Caco-2 (cell line): ENCODE measurements at regions not wholly inside any gene's neighbourhood (a gene's known extent, or its start where the extent isn't known, plus 50 kb on each side); places are given as distances from the start of the nearest gene placed in this dataset.

ENCODE experiments used
- BruUV-seq: library from RNA; stranded (reverse); fragments of 400-500 nt; replicated peaks from 2 replicates; lab custom pipeline; 2021; lab: Mats Ljungman, UMichigan
- CTCF ChIA-PET: fragments of 300-600 bp; sonication (Branson Sonifier 250); formaldehyde crosslinking; loops from one replicate; lab custom pipeline; 2022; ENCODE audit warnings: antibody characterized with exemption; lab: Charles Lee
- POLR2A ChIA-PET: fragments of 300-600 bp; sonication (Branson Sonifier 250); formaldehyde crosslinking; loops from one replicate; lab custom pipeline; 2022; ENCODE audit warnings: antibody characterized with exemption; lab: Charles Lee
- DNase-seq, 2 experiments: peaks; one replicate each; pipeline versions ENCODE4 v3.0.0 to v3.0.0-alpha.2; 2020 to 2022
- H3K27me3 ChIP-seq: replicated peaks from 2 replicates; pipeline ENCODE4 v1.6.0; 2011; ENCODE audit warnings: low read length; ENCODE audit not compliant: control insufficient read depth, insufficient read depth
- H3K36me3 ChIP-seq: 2 replicates; pipeline ENCODE4 v1.5.1; 2011; ENCODE audit warnings: low read length; ENCODE audit not compliant: control insufficient read depth, insufficient read depth
- H3K4me1 ChIP-seq: fragments of 250-450 bp; sonication (Bioruptor Pico); 2 replicates; pipeline ENCODE4 v1.5.1; 2020; ENCODE audit warnings: mild to moderate bottlenecking
- H3K4me3 ChIP-seq: 2 replicates; pipeline ENCODE4 v1.5.1; 2011; ENCODE audit warnings: low read depth, mild to moderate bottlenecking, control low read depth, low read length
- H3K9me3 ChIP-seq: fragments of 250-450 bp; sonication (Bioruptor Pico); 2 replicates; pipeline ENCODE4 v1.5.1; 2020; ENCODE audit warnings: mild to moderate bottlenecking, moderate library complexity
- H3K27ac Mint-ChIP-seq: one replicate; pipeline ENCODE4 v1.8.0; 2022; ENCODE audit warnings: mixed read lengths; ENCODE audit not compliant: unreplicated experiment
- H3K27me3 Mint-ChIP-seq: one replicate; pipeline ENCODE4 v1.8.0; 2022; ENCODE audit warnings: mixed read lengths; ENCODE audit not compliant: insufficient read depth, unreplicated experiment
- H3K36me3 Mint-ChIP-seq: one replicate; pipeline ENCODE4 v1.8.0; 2022; ENCODE audit warnings: mild to moderate bottlenecking, mixed read lengths; ENCODE audit not compliant: insufficient read depth, unreplicated experiment
- H3K4me1 Mint-ChIP-seq: one replicate; pipeline ENCODE4 v1.8.0; 2022; ENCODE audit warnings: low read depth, mixed read lengths; ENCODE audit not compliant: unreplicated experiment
- H3K4me3 Mint-ChIP-seq: one replicate; pipeline ENCODE4 v1.8.0; 2022; ENCODE audit warnings: mild to moderate bottlenecking, moderate library complexity, mixed read lengths; ENCODE audit not compliant: unreplicated experiment
- H3K9me3 Mint-ChIP-seq: one replicate; pipeline ENCODE4 v1.8.0; 2022; ENCODE audit warnings: mixed read lengths; ENCODE audit not compliant: unreplicated experiment
- CTCF ChIP-seq, 2 experiments: fragments of 200-600 bp in 1 of 2; IDR thresholded peaks; 1 replicate in 1 of 2; 2 replicates in 1 of 2; pipeline versions ENCODE4 v1.5.1 to v1.8.0; 2011 to 2022; ENCODE audit warnings: antibody characterized with exemption in 1 of 2, control low read depth in 1 of 2, inconsistent platforms in 1 of 2, low read depth in 1 of 2, low read length in 1 of 2, mild to moderate bottlenecking in 1 of 2, moderate library complexity in 1 of 2; ENCODE audit not compliant: insufficient read depth in 1 of 2, severe bottlenecking in 1 of 2, unreplicated experiment in 1 of 2
- intact Hi-C: fragments of 100-400 bp; cut with micrococcal nuclease; formaldehyde crosslinking; loops from one replicate; pipeline ENCODE4 v1.10.0; 2022; ENCODE audit not compliant: unreplicated experiment

GRCh38 chr12:115776399-115776798 is 501.1 kb downstream of the MED13L start:
- H3K4me3 Mint-ChIP-seq = no peak overlapping the region
- H3K4me1 Mint-ChIP-seq = peaks cover 4% of the 10 kb centered on the region
- no TSS peak for BruUV-seq
- no peak for DNase-seq
- intact Hi-C loops = no loop called here
- Histone ChIP-seq H3K4me3 (no peak overlapping the region), H3K9me3 (no peaks in the 10 kb centered on the region), H3K27me3 (no peaks in the 10 kb centered on the region), H3K36me3 (no peaks in the 10 kb centered on the region), H3K4me1 (peaks cover 10% of the 10 kb centered on the region; the same call in 1 of the 2 replicates)
- H3K9me3 Mint-ChIP-seq = no peaks in the 10 kb centered on the region
- ChIA-PET POLR2A (no interaction called here), CTCF (no interaction called here)
- H3K27ac Mint-ChIP-seq = no peak overlapping the region
- H3K36me3 Mint-ChIP-seq = no peaks in the 10 kb centered on the region
- no peaks in the 10 kb centered on the region for H3K27me3 Mint-ChIP-seq
- no peak for TF ChIP-seq CTCF (IDR thresholded peaks at IDR 0.05; ENCODE audit: insufficient read depth in 1 of 2, low read depth in 1 of 2, low read length in 1 of 2, severe bottlenecking in 1 of 2, unreplicated experiment in 1 of 2)

- no peak overlapping the region for H3K27ac Mint-ChIP-seq
- Histone ChIP-seq H3K9me3 (no peaks in the 10 kb centered on the region), H3K4me1 (peaks cover 10% of the 10 kb centered on the region; the same call in 1 of the 2 replicates), H3K4me3 (no peak overlapping the region), H3K27me3 (no peaks in the 10 kb centered on the region), H3K36me3 (no peaks in the 10 kb centered on the region)
- no peaks in the 10 kb centered on the region for H3K36me3 Mint-ChIP-seq
- TF ChIP-seq CTCF (IDR thresholded peaks at IDR 0.05; ENCODE audit: insufficient read depth in 1 of 2, low read depth in 1 of 2, low read length in 1 of 2, severe bottlenecking in 1 of 2, unreplicated experiment in 1 of 2) = no peak
- peaks cover 4% of the 10 kb centered on the region for H3K4me1 Mint-ChIP-seq
- H3K4me3 Mint-ChIP-seq = no peak overlapping the region
- CTCF ChIA-PET = interaction anchor here (0.6 kb wide), 1 partner anchor 1090 kb away, joined by 5 read pairs; no protein-coding TSS in a partner anchor
- H3K27me3 Mint-ChIP-seq = no peaks in the 10 kb centered on the region
- no TSS peak for BruUV-seq
- POLR2A ChIA-PET = no interaction called here
- H3K9me3 Mint-ChIP-seq = no peaks in the 10 kb centered on the region
- intact Hi-C loops = loop anchor here (5.0 kb wide), 1 partner anchor 1107 kb away; no protein-coding TSS in a partner anchor
- DNase-seq = no peak
These were observed 503.2 kb downstream of the MED13L start for GRCh38 chr12:115774148-115774895.

- Histone ChIP-seq H3K4me1 (peaks cover 10% of the 10 kb centered on the region; the same call in 1 of the 2 replicates), H3K27me3 (no peaks in the 10 kb centered on the region), H3K4me3 (no peak overlapping the region), H3K36me3 (no peaks in the 10 kb centered on the region), H3K9me3 (no peaks in the 10 kb centered on the region)
- Mint-ChIP-seq H3K27me3 (peaks cover under 1% of the 10 kb centered on the region), H3K27ac (no peak overlapping the region), H3K4me1 (peaks cover 4% of the 10 kb centered on the region), H3K9me3 (peaks cover 3% of the 10 kb centered on the region), H3K36me3 (no peaks in the 10 kb centered on the region), H3K4me3 (no peak overlapping the region)
- ChIA-PET CTCF (no interaction called here), POLR2A (no interaction called here)
- no peak for DNase-seq
- TF ChIP-seq CTCF (IDR thresholded peaks at IDR 0.05; ENCODE audit: insufficient read depth in 1 of 2, low read depth in 1 of 2, low read length in 1 of 2, severe bottlenecking in 1 of 2, unreplicated experiment in 1 of 2) = no peak
- intact Hi-C loops = loop anchor here (5.0 kb wide), 1 partner anchor 1104 kb away; no protein-coding TSS in a partner anchor
- no TSS peak for BruUV-seq
These were observed 505.9 kb downstream of the MED13L start for GRCh38 chr12:115771601-115772000.
